Gastroesophageal sphincter (tissue), 3 donors: ENCODE measurements at regions not wholly inside any gene's neighbourhood (a gene's known extent, or its start where the extent isn't known, plus 50 kb on each side); places are given as distances from the start of the nearest gene placed in this dataset.

Experiments
- CTCF ChIP-seq, 4 experiments: fragments of 200-600 bp in 2 of 4; fragments of 450-650 bp in 2 of 4; sonication (generic) in 1 of 4; IDR thresholded peaks; one replicate each; pipeline ENCODE4 v1.5.1; 2017 to 2019; ENCODE audit warnings: antibody characterized with exemption in 4 of 4, mild to moderate bottlenecking in 2 of 4, moderate library complexity in 2 of 4
- EP300 ChIP-seq: sonication (generic); formaldehyde crosslinking; IDR thresholded peaks from one replicate; pipeline ENCODE4 v1.6.1; 2017; ENCODE audit warnings: antibody characterized with exemption, mild to moderate bottlenecking
- POLR2A ChIP-seq, 2 donors: fragments of 450-650 bp; IDR thresholded peaks; one replicate each; pipeline ENCODE4 v1.6.1; 2017; ENCODE audit warnings: antibody characterized with exemption in 2 of 2, mild to moderate bottlenecking in 2 of 2, moderate library complexity in 1 of 2

GRCh38 chrX:36898301-36898700 lies 109.9 kb upstream of the FAM47C start:
- no peak for TF ChIP-seq EP300
- TF ChIP-seq CTCF (IDR thresholded peaks at IDR 0.05) = no peak
- TF ChIP-seq POLR2A (IDR thresholded peaks at IDR 0.05) = no peak
